ENCODE measurements at regions not wholly inside any gene's neighbourhood (a gene's known extent, or its start where the extent isn't known, plus 50 kb on each side); places are given as distances from the start of the nearest gene placed in this dataset.

- TF ChIP-seq POLR2AphosphoS5 (IDR thresholded peaks at IDR 0.05; ENCODE audit: low read depth, low read length) (no peak), POU2F2 (IDR thresholded peaks at IDR 0.05; ENCODE audit: low read depth, low read length) (no peak), POLR2A (IDR thresholded peaks at IDR 0.05; ENCODE audit: low read depth, low read length) (no peak), TAF1 (IDR thresholded peaks at IDR 0.05; ENCODE audit: low read depth, low read length) (no peak), PAX5 (IDR thresholded peaks at IDR 0.05; ENCODE audit: insufficient read depth, low read length, severe bottlenecking) (no peak), SPI1 (IDR thresholded peaks at IDR 0.05; ENCODE audit: low read depth, low read length) (no peak)
- FAIRE-seq: no peak
- DNase-seq (ENCODE audit: insufficient read length, low spot score): no peak
Measured at GRCh38 chr4:148834804-148835631, 392.8 kb upstream of the NR3C2 start.

GRCh38 chr4:148831945-148832344, 389.7 kb upstream of the NR3C2 start:
- FAIRE-seq (no peak), DNase-seq (ENCODE audit: insufficient read length, low spot score) (no peak)
- TF ChIP-seq TAF1 (IDR thresholded peaks at IDR 0.05; ENCODE audit: low read depth, low read length): no peak
- TF ChIP-seq POLR2A (IDR thresholded peaks at IDR 0.05; ENCODE audit: low read depth, low read length): no peak
- TF ChIP-seq PAX5 (IDR thresholded peaks at IDR 0.05; ENCODE audit: insufficient read depth, low read length, severe bottlenecking): no peak
- no peak for TF ChIP-seq POLR2AphosphoS5 (IDR thresholded peaks at IDR 0.05; ENCODE audit: low read depth, low read length)

- DNase-seq (ENCODE audit: insufficient read length, low spot score) (no peak), FAIRE-seq (no peak)
- TF ChIP-seq POLR2A (IDR thresholded peaks at IDR 0.05; ENCODE audit: low read depth, low read length) (no peak), PAX5 (IDR thresholded peaks at IDR 0.05; ENCODE audit: insufficient read depth, low read length, severe bottlenecking) (no peak), POLR2AphosphoS5 (IDR thresholded peaks at IDR 0.05; ENCODE audit: low read depth, low read length) (no peak), SPI1 (IDR thresholded peaks at IDR 0.05; ENCODE audit: low read depth, low read length) (no peak), POU2F2 (IDR thresholded peaks at IDR 0.05; ENCODE audit: low read depth, low read length) (no peak)
Measured at GRCh38 chr4:148828291-148828690, 386.1 kb upstream of the NR3C2 start.

- FAIRE-seq (no peak), DNase-seq (ENCODE audit: insufficient read length, low spot score) (no peak)
- no peak for TF ChIP-seq POU2F2 (IDR thresholded peaks at IDR 0.05; ENCODE audit: low read depth, low read length)
- TF ChIP-seq SPI1 (IDR thresholded peaks at IDR 0.05; ENCODE audit: low read depth, low read length): no peak
- TF ChIP-seq TAF1 (IDR thresholded peaks at IDR 0.05; ENCODE audit: low read depth, low read length): no peak
- no peak for TF ChIP-seq POLR2A (IDR thresholded peaks at IDR 0.05; ENCODE audit: low read depth, low read length)
Measured at GRCh38 chr4:148827781-148828180, 385.6 kb upstream of the NR3C2 start.

DNA sequence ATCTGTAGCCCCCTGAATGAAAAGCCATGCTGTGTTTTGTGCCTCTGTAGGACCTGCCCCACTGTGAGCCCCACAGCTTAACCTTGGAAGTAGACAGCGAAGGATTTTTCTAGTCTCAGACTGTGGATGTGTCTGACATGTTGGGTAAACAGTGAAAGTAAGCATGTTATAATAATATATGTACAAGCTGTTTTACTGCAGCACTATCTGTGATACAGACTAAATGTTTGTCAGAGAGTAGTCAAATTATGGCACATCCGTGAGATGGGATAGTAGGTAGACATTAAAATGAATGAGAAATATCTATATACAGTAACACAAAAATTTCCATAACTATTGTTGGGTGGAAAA, 381.2 kb upstream of the NR3C2 start:
- DNase-seq (ENCODE audit: insufficient read length, low spot score): no peak
- TF ChIP-seq TAF1 (IDR thresholded peaks at IDR 0.05; ENCODE audit: low read depth, low read length) (no peak), POU2F2 (IDR thresholded peaks at IDR 0.05; ENCODE audit: low read depth, low read length) (no peak), SPI1 (IDR thresholded peaks at IDR 0.05; ENCODE audit: low read depth, low read length) (no peak), POLR2AphosphoS5 (IDR thresholded peaks at IDR 0.05; ENCODE audit: low read depth, low read length) (no peak), POLR2A (IDR thresholded peaks at IDR 0.05; ENCODE audit: low read depth, low read length) (no peak), PAX5 (IDR thresholded peaks at IDR 0.05; ENCODE audit: insufficient read depth, low read length, severe bottlenecking) (no peak)
- FAIRE-seq: no peak

GRCh38 chr4:148822572-148823418, 380.6 kb upstream of the NR3C2 start:
- TF ChIP-seq SPI1 (IDR thresholded peaks at IDR 0.05; ENCODE audit: low read depth, low read length) (no peak), POLR2A (IDR thresholded peaks at IDR 0.05; ENCODE audit: low read depth, low read length) (no peak), POU2F2 (IDR thresholded peaks at IDR 0.05; ENCODE audit: low read depth, low read length) (no peak), POLR2AphosphoS5 (IDR thresholded peaks at IDR 0.05; ENCODE audit: low read depth, low read length) (no peak), TAF1 (IDR thresholded peaks at IDR 0.05; ENCODE audit: low read depth, low read length) (no peak), PAX5 (IDR thresholded peaks at IDR 0.05; ENCODE audit: insufficient read depth, low read length, severe bottlenecking) (no peak)
- no peak for DNase-seq (ENCODE audit: insufficient read length, low spot score)
- FAIRE-seq: no peak

DNA sequence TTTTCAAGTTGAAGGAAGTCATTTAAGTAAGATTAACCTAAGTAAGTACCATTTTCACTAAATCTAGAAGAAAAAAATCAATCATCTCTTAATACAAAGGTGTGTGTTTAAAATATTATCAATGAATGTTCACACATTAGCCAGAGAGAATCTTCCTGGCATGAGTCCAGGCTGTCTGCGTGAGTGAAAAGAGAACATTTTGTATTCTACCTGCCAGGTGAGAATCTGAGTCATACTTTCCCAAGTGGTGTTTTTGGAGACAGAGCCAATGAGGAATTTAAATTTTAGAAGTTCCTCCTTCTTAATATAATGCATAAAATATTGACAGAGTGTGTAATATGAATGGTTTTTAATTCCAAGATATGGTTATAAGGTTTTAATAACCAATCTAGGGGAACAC, 371.8 kb upstream of the NR3C2 start:
- FAIRE-seq: no peak

GRCh38 chr4:148813289-148813688, 371.1 kb upstream of the NR3C2 start:
- FAIRE-seq: no peak
- TF ChIP-seq POLR2A (IDR thresholded peaks at IDR 0.05; ENCODE audit: low read depth, low read length) (no peak), SPI1 (IDR thresholded peaks at IDR 0.05; ENCODE audit: low read depth, low read length) (no peak), TAF1 (IDR thresholded peaks at IDR 0.05; ENCODE audit: low read depth, low read length) (no peak), PAX5 (IDR thresholded peaks at IDR 0.05; ENCODE audit: insufficient read depth, low read length, severe bottlenecking) (no peak), POU2F2 (IDR thresholded peaks at IDR 0.05; ENCODE audit: low read depth, low read length) (no peak), POLR2AphosphoS5 (IDR thresholded peaks at IDR 0.05; ENCODE audit: low read depth, low read length) (no peak)
- DNase-seq (ENCODE audit: insufficient read length, low spot score): no peak

More for the DNA sequence above, 371.8 kb upstream of the NR3C2 start:
- TF ChIP-seq POU2F2 (IDR thresholded peaks at IDR 0.05; ENCODE audit: low read depth, low read length) (no peak), POLR2A (IDR thresholded peaks at IDR 0.05; ENCODE audit: low read depth, low read length) (no peak), POLR2AphosphoS5 (IDR thresholded peaks at IDR 0.05; ENCODE audit: low read depth, low read length) (no peak), PAX5 (IDR thresholded peaks at IDR 0.05; ENCODE audit: insufficient read depth, low read length, severe bottlenecking) (no peak), TAF1 (IDR thresholded peaks at IDR 0.05; ENCODE audit: low read depth, low read length) (no peak), SPI1 (IDR thresholded peaks at IDR 0.05; ENCODE audit: low read depth, low read length) (no peak)
- no peak for DNase-seq (ENCODE audit: insufficient read length, low spot score)

DNA sequence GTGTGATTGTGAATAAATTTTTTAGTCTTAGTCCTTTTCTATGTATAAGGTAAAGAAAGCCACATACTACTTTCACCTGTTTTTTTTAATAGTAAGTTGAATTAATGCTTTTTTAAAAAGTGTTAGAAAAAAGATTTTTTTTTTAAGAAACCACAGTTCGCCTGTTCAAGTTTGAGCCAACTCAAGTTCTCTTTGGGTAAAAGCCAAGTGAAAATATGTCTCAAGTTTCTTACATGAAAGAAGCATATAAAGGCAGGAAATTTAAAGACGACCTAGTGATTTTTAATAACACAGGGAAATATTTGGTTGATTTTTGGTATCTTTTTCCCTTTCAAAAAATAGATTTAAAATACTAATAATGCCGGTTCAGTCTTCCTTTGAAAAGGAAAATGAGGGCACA, 369.9 kb upstream of the NR3C2 start:
- TF ChIP-seq POU2F2 (IDR thresholded peaks at IDR 0.05; ENCODE audit: low read depth, low read length) (no peak), PAX5 (IDR thresholded peaks at IDR 0.05; ENCODE audit: insufficient read depth, low read length, severe bottlenecking) (no peak), SPI1 (IDR thresholded peaks at IDR 0.05; ENCODE audit: low read depth, low read length) (no peak), POLR2AphosphoS5 (IDR thresholded peaks at IDR 0.05; ENCODE audit: low read depth, low read length) (no peak), TAF1 (IDR thresholded peaks at IDR 0.05; ENCODE audit: low read depth, low read length) (no peak), POLR2A (IDR thresholded peaks at IDR 0.05; ENCODE audit: low read depth, low read length) (no peak)
- DNase-seq (ENCODE audit: insufficient read length, low spot score) (no peak), FAIRE-seq (no peak)
